ENCODE measurements at regions not wholly inside any gene's neighbourhood (a gene's known extent, or its start where the extent isn't known, plus 50 kb on each side); places are given as distances from the start of the nearest gene placed in this dataset.

DNA sequence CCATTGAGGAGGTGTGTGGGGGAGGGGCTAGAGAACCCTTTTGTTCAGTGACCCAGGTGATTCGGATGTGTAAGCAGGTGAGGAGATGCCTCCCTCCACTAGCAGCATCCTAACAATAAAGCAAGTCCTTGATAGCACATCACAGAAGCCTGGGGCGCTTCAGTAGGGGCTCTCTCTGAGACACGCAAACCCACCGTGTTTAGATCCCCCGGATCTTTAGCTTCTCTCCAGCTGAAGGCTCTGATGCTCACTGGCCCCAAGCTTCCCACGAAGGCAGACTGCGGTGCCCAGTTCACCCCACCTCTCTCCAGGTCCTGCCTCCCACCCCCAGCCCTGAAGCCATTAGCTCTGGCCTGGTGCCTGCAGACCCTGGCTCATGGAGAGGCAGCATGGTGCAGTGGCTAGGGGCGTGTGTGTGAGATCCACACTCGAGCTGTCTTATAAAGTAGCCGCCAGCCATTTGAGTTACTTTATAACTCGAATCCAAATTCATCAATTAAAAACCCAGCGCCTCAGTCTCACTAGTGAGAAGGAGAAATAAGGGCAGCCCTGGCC lies 204.7 kb upstream of the TNRC6C start (continued):
- TF ChIP-seq ZNF398 (tag by site-specific recombination; IDR thresholded peaks at IDR 0.05): no peak
- TF ChIP-seq ZNF426 (tag by site-specific recombination; IDR thresholded peaks at IDR 0.05): no peak
- no peak for TF ChIP-seq ZNF777 (tag by site-specific recombination; IDR thresholded peaks at IDR 0.05; ENCODE audit: borderline replicate concordance)

GRCh38 chr17:77754956-77755355 lies 203.5 kb upstream of the TNRC6C start:
- no peaks in the 10 kb centered on the region for H3K36me3 ChIP-seq (ENCODE audit: control insufficient read depth in 2 of 2, insufficient read depth in 1 of 2, low read length in 2 of 2)
- TF ChIP-seq ZNF76 (tag by site-specific recombination; IDR thresholded peaks at IDR 0.05; ENCODE audit: borderline replicate concordance, low read depth) (no peak), ZBTB1 (tag by site-specific recombination; IDR thresholded peaks at IDR 0.05) (no peak), GLI2 (tag by site-specific recombination; IDR thresholded peaks at IDR 0.05; ENCODE audit: borderline replicate concordance, low read depth) (no peak), ZNF280C (tag by site-specific recombination; IDR thresholded peaks at IDR 0.05) (no peak), ZNF558 (tag by site-specific recombination; IDR thresholded peaks at IDR 0.05) (no peak), REPIN1 (tag by site-specific recombination; IDR thresholded peaks at IDR 0.05; ENCODE audit: low read depth) (no peak), ZNF394 (tag by site-specific recombination; IDR thresholded peaks at IDR 0.05; ENCODE audit: borderline replicate concordance) (no peak), ZNF623 (tag by site-specific recombination; IDR thresholded peaks at IDR 0.05) (no peak), ZNF629 (tag by site-specific recombination; IDR thresholded peaks at IDR 0.05) (no peak), TRIM28 (IDR thresholded peaks at IDR 0.05; ENCODE audit: borderline replicate concordance, low read length) (no peak), ZBTB49 (tag by site-specific recombination; IDR thresholded peaks at IDR 0.05; ENCODE audit: low read depth) (no peak), ZNF549 (tag by site-specific recombination; IDR thresholded peaks at IDR 0.05) (no peak), ZNF704 (tag by site-specific recombination; IDR thresholded peaks at IDR 0.05) (no peak), KLF16 (tag by site-specific recombination; IDR thresholded peaks at IDR 0.05) (no peak)
- TF ChIP-seq, protein P1, sequence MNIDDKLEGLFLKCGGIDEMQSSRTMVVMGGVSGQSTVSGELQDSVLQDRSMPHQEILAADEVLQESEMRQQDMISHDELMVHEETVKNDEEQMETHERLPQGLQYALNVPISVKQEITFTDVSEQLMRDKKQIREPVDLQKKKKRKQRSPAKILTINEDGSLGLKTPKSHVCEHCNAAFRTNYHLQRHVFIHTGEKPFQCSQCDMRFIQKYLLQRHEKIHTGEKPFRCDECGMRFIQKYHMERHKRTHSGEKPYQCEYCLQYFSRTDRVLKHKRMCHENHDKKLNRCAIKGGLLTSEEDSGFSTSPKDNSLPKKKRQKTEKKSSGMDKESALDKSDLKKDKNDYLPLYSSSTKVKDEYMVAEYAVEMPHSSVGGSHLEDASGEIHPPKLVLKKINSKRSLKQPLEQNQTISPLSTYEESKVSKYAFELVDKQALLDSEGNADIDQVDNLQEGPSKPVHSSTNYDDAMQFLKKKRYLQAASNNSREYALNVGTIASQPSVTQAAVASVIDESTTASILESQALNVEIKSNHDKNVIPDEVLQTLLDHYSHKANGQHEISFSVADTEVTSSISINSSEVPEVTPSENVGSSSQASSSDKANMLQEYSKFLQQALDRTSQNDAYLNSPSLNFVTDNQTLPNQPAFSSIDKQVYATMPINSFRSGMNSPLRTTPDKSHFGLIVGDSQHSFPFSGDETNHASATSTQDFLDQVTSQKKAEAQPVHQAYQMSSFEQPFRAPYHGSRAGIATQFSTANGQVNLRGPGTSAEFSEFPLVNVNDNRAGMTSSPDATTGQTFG (tag by site-specific recombination; IDR thresholded peaks at IDR 0.05; ENCODE audit: borderline replicate concordance): no peak
- TF ChIP-seq, protein P2, sequence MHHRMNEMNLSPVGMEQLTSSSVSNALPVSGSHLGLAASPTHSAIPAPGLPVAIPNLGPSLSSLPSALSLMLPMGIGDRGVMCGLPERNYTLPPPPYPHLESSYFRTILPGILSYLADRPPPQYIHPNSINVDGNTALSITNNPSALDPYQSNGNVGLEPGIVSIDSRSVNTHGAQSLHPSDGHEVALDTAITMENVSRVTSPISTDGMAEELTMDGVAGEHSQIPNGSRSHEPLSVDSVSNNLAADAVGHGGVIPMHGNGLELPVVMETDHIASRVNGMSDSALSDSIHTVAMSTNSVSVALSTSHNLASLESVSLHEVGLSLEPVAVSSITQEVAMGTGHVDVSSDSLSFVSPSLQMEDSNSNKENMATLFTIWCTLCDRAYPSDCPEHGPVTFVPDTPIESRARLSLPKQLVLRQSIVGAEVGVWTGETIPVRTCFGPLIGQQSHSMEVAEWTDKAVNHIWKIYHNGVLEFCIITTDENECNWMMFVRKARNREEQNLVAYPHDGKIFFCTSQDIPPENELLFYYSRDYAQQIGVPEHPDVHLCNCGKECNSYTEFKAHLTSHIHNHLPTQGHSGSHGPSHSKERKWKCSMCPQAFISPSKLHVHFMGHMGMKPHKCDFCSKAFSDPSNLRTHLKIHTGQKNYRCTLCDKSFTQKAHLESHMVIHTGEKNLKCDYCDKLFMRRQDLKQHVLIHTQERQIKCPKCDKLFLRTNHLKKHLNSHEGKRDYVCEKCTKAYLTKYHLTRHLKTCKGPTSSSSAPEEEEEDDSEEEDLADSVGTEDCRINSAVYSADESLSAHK (tag by site-specific recombination; IDR thresholded peaks at IDR 0.05): no peak
- H3K4me1 ChIP-seq (ENCODE audit: control insufficient read depth, insufficient read depth, low read length): no peaks in the 10 kb centered on the region
- POLR2A ChIA-PET: no interaction called here
- no peak overlapping the region for H3K4me3 ChIP-seq (ENCODE audit: low read depth, low read length)
- no peaks in the 10 kb centered on the region for H3K9me3 ChIP-seq (ENCODE audit: control insufficient read depth, insufficient read depth, low read depth, low read length)
- no peak overlapping the region for H3K27ac ChIP-seq (ENCODE audit: extremely low read depth, low read depth, low read length)
- CTCF ChIA-PET: no interaction called here
